GM10266 (cell line): ENCODE measurements at regions not wholly inside any gene's neighbourhood (a gene's known extent, or its start where the extent isn't known, plus 50 kb on each side); places are given as distances from the start of the nearest gene placed in this dataset.

Source experiments
- DNase-seq: peaks from one replicate; pipeline ENCODE4 v3.0.0; 2012; ENCODE audit errors: extremely low spot score
- TF ChIP-seq, protein P1 (sequence below): IDR thresholded peaks from 2 replicates; pipeline ENCODE4 v1.5.1; 2012; ENCODE audit warnings: mild to moderate bottlenecking, low read depth; ENCODE audit not compliant: control insufficient read depth, insufficient read depth; ENCODE audit errors: missing control alignments

DNA sequence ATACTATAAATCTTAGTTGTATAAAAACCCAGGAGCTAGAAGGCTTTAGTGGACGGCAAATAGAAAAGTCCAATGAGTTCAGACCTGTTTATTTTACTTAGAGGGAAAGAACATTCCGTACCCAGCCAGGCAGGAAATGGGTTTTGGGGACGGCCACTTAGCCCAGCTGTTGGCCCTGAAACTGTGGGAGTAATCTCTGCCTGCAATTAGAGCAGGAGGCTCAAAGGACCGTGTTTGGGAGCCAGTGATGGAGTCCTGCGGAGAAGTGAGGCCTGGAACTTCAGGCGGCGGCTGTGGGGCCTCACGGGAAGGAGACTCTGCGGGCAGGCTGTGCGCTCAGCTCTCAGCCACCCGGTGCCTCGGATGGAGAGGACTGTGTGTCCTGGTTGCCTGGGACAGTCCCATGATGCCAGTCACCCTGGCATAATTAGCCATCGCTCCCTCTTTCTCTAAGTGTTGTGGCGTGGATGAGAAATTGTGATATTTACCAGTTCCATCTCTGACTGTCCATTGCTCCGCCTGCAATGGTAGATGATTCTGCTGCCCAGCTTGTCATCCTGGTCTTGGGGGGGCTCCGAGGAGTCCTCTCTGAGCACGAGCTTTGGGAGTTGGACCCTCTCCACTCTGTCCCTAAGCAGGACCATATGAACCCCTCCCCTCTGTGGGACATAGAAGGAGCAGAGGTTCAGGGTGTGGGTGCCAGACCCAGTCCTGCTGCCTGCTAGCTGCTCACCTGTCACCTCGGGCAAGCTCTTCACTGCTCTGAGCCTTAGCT, 530.3 kb downstream of the TBC1D22A start:
- TF ChIP-seq, protein P1, sequence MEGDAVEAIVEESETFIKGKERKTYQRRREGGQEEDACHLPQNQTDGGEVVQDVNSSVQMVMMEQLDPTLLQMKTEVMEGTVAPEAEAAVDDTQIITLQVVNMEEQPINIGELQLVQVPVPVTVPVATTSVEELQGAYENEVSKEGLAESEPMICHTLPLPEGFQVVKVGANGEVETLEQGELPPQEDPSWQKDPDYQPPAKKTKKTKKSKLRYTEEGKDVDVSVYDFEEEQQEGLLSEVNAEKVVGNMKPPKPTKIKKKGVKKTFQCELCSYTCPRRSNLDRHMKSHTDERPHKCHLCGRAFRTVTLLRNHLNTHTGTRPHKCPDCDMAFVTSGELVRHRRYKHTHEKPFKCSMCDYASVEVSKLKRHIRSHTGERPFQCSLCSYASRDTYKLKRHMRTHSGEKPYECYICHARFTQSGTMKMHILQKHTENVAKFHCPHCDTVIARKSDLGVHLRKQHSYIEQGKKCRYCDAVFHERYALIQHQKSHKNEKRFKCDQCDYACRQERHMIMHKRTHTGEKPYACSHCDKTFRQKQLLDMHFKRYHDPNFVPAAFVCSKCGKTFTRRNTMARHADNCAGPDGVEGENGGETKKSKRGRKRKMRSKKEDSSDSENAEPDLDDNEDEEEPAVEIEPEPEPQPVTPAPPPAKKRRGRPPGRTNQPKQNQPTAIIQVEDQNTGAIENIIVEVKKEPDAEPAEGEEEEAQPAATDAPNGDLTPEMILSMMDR, result no peak
- no peak for DNase-seq

DNA sequence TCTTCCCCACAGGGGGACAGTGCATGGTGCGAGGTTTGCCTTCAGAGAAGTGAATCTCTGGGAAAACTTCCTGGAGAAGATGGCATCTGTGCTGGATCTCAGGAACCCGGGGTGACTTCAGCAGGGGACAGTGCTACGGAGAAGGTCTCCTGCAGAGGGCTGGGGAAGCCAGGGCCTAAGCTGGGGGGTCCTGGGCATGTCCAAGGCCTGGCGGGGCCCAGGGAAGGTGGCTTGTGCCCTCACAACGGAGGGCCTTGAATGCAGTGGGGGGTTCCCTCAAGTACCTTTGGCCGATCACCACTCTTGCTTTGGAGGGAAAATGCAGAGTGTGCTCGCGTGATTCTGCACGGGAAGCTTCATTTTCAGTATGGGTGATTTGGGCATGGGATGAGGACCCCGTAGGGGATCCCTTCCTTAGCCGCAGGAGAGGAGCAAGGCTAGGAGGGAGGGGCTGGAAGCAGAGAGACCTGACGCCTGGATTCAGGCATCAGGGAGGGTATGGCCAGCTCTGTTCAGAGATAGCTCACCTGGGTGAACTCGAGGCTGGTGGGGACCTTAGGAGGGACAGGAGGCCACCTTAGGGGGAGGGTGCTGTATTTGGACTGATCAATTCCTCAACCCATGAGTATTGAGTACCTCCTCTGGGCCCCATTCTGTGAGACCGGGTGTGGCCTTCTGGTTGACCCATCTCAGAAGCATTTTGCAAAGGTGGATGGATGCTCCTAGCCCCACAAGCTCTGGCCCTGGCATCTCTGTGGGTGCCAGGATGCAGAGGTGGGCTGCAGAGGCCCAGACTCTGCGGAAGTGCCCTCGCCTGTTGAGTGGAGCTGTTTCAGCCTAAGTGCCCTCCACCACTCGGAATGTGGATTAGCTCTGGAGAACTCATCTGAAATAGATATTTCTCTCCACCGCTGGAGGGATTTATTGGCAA, 529.4 kb downstream of the TBC1D22A start:
- TF ChIP-seq, protein P1, result no peak

DNA sequence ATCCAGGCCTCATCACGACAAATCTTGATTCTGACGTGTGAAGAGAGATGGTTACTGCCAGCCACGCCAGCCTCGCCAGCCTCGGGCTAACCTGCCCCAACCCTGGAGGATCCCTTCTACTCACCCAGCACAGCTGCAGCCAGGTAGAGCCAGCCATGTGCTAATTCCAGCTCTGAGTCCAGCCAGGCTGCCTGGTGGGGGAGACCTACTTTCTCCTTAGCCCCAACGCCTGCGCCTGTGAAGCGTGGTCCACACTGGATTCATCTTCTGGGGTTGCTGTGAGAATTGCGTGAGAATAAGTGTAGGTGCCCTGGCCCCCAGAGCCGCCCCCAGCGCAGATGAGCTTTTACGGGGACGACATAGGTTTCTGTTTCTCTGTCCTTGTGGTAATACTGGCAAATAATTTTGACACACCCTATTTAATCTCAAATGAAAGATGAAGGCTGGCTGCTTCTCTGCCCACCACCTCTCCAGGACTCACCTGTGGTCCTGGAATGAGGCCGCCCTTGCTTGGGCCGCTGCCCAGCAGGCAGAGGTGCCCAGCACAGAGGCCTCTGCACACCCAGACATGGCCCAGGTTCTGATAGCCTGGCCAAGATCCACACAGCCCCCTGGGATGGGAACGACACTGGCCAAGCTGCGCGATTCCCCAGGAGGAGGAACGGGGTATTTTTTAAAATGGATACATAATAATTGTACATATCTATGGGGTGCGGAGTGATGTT, 528.4 kb downstream of the TBC1D22A start:
- no peak for DNase-seq
- TF ChIP-seq, protein P1, result no peak

More for the DNA sequence above, 529.4 kb downstream of the TBC1D22A start:
- no peak for DNase-seq

DNA sequence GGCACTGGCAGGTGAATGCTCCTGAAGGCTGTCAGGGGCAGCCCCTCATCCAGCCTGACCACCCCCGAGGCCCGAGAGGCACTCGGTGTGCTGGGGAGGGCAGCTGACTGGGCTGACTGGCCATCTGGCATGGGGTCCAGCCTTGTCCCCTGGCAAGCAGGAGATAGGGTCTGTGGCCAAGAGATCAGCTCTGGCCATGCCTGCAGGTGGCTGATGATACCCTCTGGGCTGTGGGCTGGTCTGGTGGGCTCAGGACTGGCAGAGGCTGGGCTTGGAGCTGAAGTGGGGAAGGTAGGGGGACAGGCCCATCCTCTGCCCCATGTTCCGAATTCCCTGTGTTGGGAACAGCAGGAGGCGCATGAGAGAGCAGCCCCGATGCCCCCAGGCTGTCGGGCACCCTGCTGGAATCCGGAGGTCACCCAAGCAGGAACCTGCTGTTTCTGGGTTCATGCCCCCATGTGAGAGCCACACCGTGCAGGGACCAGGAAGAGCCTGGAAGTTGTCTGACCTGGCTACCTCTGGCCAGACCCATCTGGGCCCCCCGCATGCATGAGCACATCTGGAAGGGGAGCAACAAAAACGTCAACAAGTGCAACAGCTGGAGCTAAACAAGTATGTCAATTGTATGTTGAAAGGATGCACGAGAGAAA, 527.0 kb downstream of the TBC1D22A start:
- TF ChIP-seq, protein P1, result no peak
- DNase-seq, result no peak

DNA sequence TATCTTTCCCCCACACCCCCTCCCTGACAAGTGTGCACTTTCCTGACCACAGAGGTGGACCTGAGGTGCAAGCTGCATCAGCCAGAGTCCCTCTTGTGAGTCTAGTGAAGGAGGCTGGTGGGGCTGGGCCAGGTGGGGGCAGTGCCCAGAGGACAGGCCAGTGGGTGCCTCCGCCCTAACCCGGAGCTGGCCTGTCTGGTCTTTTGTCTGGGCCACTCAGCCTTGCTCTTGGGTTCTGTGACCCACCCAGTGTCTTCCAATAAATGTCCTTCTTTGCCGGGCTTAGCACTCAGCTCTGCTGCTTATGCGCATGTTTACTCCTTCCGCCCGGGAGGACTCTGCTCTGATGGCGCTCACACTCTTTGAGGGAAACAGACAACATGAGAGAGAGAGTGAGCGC, 526.2 kb downstream of the TBC1D22A start:
- TF ChIP-seq, protein P1, result no peak
- no peak for DNase-seq

DNA sequence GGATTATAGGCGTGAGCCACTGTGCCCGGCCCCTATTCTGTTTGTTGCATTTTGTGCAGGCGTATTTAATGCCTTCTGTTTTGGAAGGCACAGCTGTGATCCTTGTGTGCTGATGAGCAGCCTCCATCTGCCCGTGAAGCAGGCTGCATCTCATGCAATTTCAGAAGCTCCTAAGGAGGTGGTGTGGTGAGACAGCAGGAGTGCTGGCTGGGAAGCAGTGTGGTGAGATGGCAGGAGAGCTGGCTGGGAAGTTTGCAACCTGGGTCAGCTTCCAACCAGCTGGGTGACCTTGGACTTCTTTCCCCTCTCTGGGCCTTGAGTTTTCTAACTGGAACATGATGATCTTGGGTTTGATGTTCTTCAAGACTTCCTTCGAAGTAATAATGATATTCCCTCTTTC, 525.1 kb downstream of the TBC1D22A start:
- TF ChIP-seq, protein P1, result no peak
- no peak for DNase-seq
